HCT116 (cell line): ENCODE measurements at regions not wholly inside any gene's neighbourhood (a gene's known extent, or its start where the extent isn't known, plus 50 kb on each side); places are given as distances from the start of the nearest gene placed in this dataset.

ENCODE experiments used
- CEBPB ChIP-seq: IDR thresholded peaks from 2 replicates; pipeline ENCODE4 v1.6.1; 2012; ENCODE audit warnings: low read depth
- POLR2A ChIP-seq: IDR thresholded peaks from 2 replicates; pipeline ENCODE4 v1.7.0; 2011; ENCODE audit warnings: borderline replicate concordance; ENCODE audit not compliant: insufficient read depth, insufficient read length; ENCODE audit errors: extremely low read depth
- POLR2AphosphoS5 ChIP-seq: IDR thresholded peaks from 2 replicates; pipeline ENCODE4 v1.6.1; 2011; ENCODE audit warnings: mild to moderate bottlenecking, low read depth, low read length, moderate library complexity
- RAD21 ChIP-seq: IDR thresholded peaks from 2 replicates; pipeline ENCODE4 v1.6.1; 2012; ENCODE audit warnings: low read depth, mild to moderate bottlenecking
- ZNF274 ChIP-seq: fragments of 200-500 bp; sonication (Bioruptor generic); IDR thresholded peaks from 2 replicates; pipeline ENCODE4 v1.6.1; 2014; ENCODE audit warnings: mild to moderate bottlenecking, low read depth, low read length, inconsistent platforms
- TF ChIP-seq, protein P1 (sequence below): IDR thresholded peaks from 2 replicates; pipeline ENCODE4 v1.6.1; 2012
- TF ChIP-seq, protein P2 (sequence below), 3 experiments: fragments of 200-600 bp in 1 of 3; sonication (generic) in 1 of 3; IDR thresholded peaks in 2 of 3; conservative IDR thresholded peaks in 1 of 3; 2 replicates each; pipeline ENCODE4 v1.5.1; 2012 to 2017; ENCODE audit warnings: low read depth in 2 of 3, low read length in 2 of 3, antibody characterized with exemption in 1 of 3, borderline replicate concordance in 1 of 3, control low read depth in 1 of 3, mild to moderate bottlenecking in 1 of 3, mixed read lengths in 1 of 3, mixed run types in 1 of 3, moderate library complexity in 1 of 3; ENCODE audit not compliant: insufficient read depth in 1 of 3

DNA sequence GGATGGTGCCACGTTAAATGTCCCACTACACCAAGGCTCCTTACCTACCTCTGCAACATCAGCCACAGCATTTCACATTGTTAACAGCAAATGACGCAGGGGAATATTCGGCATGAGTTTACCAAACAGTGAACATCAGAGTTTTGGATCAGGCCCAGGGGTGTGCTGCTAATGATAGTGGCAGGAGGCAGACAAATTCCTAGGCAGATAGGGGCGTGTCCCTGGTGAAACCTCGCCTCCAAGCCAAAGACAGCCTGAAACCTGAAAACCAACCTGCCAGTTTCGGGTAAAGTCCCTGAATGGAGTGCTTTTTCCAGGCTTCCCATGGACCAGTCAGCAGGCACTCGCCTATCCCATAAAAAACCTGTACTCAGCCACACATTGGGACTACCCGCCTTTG lies 133.6 kb downstream of the SH3BGRL2 start:
- TF ChIP-seq CEBPB = no peak
- TF ChIP-seq, protein P1, sequence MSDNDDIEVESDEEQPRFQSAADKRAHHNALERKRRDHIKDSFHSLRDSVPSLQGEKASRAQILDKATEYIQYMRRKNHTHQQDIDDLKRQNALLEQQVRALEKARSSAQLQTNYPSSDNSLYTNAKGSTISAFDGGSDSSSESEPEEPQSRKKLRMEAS = no peak
- no peak for TF ChIP-seq RAD21
- no peak for TF ChIP-seq POLR2A
- TF ChIP-seq, protein P2, sequence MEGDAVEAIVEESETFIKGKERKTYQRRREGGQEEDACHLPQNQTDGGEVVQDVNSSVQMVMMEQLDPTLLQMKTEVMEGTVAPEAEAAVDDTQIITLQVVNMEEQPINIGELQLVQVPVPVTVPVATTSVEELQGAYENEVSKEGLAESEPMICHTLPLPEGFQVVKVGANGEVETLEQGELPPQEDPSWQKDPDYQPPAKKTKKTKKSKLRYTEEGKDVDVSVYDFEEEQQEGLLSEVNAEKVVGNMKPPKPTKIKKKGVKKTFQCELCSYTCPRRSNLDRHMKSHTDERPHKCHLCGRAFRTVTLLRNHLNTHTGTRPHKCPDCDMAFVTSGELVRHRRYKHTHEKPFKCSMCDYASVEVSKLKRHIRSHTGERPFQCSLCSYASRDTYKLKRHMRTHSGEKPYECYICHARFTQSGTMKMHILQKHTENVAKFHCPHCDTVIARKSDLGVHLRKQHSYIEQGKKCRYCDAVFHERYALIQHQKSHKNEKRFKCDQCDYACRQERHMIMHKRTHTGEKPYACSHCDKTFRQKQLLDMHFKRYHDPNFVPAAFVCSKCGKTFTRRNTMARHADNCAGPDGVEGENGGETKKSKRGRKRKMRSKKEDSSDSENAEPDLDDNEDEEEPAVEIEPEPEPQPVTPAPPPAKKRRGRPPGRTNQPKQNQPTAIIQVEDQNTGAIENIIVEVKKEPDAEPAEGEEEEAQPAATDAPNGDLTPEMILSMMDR (IDR thresholded peaks at IDR 0.05 in 2 of 3, conservative IDR thresholded peaks at IDR 0.05 in 1 of 3; ENCODE audit: borderline replicate concordance in 1 of 3, insufficient read depth in 1 of 3, low read depth in 2 of 3, low read length in 2 of 3) = no peak
- TF ChIP-seq ZNF274 = no peak
- no peak for TF ChIP-seq POLR2AphosphoS5
